ENCODE measurements at regions not wholly inside any gene's neighbourhood (a gene's known extent, or its start where the extent isn't known, plus 50 kb on each side); places are given as distances from the start of the nearest gene placed in this dataset.
"Not testable (repeated sequence)": the region's sequence is repeated elsewhere in the genome, so short reads cannot be mapped to it uniquely, and the experiment has no call there.

DNA sequence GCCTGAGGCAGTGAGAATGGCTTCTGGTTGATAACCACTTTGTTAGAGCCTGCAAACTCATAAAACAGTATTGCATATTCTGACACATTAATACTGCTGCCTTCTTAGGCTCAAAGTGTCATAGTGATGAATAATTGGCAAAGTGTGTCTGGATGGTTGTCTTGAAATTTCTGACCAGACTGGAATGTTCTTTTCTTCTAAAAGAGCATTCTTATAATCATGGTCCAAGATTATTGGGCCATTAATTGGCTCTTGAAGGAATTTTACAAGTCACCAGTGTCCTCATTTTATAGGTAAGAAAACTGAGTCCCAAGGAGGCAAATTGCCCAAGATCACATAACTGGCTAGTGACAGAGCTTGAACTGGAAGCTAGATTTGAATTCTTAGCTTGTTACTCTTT is 111.7 kb downstream of the PCSK1 start:
- no peak overlapping the region for H3K4me3 ChIP-seq (ENCODE audit: low read depth, low read length)
- TF ChIP-seq, protein P1, sequence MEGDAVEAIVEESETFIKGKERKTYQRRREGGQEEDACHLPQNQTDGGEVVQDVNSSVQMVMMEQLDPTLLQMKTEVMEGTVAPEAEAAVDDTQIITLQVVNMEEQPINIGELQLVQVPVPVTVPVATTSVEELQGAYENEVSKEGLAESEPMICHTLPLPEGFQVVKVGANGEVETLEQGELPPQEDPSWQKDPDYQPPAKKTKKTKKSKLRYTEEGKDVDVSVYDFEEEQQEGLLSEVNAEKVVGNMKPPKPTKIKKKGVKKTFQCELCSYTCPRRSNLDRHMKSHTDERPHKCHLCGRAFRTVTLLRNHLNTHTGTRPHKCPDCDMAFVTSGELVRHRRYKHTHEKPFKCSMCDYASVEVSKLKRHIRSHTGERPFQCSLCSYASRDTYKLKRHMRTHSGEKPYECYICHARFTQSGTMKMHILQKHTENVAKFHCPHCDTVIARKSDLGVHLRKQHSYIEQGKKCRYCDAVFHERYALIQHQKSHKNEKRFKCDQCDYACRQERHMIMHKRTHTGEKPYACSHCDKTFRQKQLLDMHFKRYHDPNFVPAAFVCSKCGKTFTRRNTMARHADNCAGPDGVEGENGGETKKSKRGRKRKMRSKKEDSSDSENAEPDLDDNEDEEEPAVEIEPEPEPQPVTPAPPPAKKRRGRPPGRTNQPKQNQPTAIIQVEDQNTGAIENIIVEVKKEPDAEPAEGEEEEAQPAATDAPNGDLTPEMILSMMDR (IDR thresholded peaks at IDR 0.05; ENCODE audit: insufficient read depth, low read depth, low read length) = no peak
- peak; percentile 31 for DNase-seq (ENCODE audit: low read depth)

DNA sequence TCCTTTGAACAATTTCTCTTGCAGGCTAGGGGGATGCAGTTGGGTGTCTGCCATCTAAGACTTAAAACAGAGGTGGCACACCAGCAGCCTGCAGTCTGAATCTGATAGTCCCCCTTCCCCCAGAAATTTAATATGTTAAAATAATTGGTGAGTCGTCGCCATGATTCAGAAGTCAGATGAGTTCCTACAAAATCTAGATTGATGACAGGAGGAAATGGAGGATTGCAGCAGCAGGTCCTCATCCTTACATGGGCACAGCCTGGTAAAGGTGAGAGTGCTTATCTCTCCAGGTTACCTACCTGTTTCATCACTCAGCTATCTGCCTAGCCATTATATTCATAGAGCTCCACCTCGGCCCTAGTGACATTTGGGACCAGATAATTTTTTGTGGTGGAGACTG is 112.3 kb downstream of the PCSK1 start:
- no peak overlapping the region for H3K4me3 ChIP-seq (ENCODE audit: low read depth, low read length)
- TF ChIP-seq, protein P1 (IDR thresholded peaks at IDR 0.05; ENCODE audit: insufficient read depth, low read depth, low read length) = no peak
- DNase-seq (ENCODE audit: low read depth) = no peak

DNA sequence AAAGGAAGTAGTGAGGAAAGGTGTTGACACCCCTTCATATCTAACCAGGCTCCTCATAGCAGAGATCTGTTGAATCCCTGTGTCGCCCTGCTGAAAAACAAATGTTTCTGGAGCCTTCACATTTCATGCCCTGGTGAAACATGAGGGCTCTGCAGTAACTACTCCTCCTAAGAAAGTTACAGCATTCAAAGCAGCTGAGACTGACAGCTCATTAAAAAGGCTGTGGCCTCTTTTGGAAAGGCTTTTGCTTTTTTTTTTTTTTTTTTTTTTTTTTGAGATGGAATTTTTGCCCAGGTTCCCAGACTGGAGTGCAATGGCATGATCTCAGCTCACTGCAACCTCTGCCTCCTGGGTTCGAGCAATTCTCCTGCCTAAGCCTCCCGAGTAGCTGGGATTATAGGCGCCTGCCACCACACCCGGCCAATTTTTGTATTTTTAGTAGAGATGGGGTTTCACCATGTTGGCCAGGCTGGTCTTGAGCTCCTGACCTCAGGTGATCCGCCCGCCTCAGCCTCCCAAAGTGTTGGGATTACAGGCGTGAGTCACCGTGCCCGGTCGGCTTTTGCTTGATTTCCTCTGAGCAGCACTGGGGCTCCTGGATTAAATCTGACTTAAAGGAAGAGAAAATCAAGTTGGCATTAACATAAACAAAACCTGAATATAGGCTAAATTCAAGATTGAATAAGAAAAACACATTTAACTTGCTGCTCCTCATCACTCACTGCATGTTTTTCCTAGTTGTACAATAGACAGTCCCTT is 112.9 kb downstream of the PCSK1 start:
- not testable (repeated sequence) for DNase-seq (ENCODE audit: low read depth); H3K4me3 ChIP-seq (ENCODE audit: low read depth, low read length)

DNA sequence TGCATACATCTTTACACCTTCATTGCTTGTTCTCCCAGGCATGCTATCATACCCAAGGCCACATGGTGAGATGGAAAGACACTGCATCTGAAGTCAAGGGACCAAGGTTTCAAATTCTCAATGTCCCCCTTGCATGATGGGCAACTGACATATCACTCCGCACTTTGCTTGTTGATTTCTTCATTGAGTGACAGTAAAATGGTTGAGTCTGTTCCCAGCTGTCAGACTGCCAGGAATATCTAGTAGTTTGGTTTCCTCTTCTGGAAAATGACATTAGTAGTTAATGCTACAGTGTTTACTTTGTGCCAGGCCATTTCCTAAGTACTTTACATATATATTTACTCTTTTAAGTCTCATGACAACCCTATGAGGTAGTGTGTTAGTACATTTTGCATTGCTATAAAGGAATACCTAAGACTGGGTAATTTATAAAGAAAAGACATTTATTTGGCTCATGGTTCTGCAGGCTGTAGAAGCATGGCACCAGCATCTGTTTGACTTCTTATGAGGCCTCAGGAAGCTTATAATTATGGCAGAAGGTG is 114.4 kb downstream of the PCSK1 start:
- DNase-seq (ENCODE audit: low read depth) = no peak
- TF ChIP-seq, protein P1 (IDR thresholded peaks at IDR 0.05; ENCODE audit: insufficient read depth, low read depth, low read length) = no peak

DNA sequence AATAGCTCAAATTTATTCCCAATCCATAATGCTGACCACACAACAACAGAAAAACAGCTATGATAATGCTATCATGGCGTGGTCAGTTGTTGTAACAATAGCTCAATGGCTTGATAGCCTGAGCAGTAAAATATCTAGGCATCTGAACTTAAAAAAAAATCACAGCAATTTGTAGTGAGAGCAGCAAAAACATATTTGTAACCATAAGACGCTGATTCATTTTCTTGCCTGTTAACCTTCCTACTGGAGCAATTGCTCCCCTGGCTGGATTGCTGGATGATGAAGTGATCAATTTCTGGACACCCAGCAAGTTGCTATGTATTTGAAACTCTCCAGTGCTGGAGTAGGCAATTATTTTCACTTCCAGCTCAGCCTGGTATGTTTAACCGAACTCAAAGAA is 115.1 kb downstream of the PCSK1 start:
- TF ChIP-seq, protein P1 (IDR thresholded peaks at IDR 0.05; ENCODE audit: insufficient read depth, low read depth, low read length) = no peak
- no peak overlapping the region for H3K4me3 ChIP-seq (ENCODE audit: low read depth, low read length)
- DNase-seq (ENCODE audit: low read depth) = no peak

More for the DNA sequence above, 114.4 kb downstream of the PCSK1 start:
- no peak overlapping the region for H3K4me3 ChIP-seq (ENCODE audit: low read depth, low read length)

DNA sequence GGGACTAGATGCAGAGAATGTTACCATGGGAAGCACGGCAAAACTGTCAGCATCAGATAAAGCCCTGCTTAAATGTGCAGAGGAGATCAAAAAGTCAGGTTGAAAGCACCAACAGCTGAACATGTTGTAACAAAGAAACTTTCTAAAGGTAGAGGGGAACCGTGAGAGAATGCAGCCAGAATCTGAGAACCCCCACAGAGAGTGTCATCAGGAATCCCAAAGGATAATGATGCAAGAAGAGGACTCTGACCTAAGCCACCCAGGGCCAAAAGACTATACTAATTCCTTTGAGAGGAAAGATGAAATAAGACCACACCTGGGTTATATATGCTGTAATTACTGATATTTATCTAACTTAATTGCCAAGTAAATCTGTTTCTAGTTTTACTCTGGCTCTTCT is 116.6 kb downstream of the PCSK1 start:
- no peak overlapping the region for H3K4me3 ChIP-seq (ENCODE audit: low read depth, low read length)
- no peak for DNase-seq (ENCODE audit: low read depth)
- TF ChIP-seq, protein P1 (IDR thresholded peaks at IDR 0.05; ENCODE audit: insufficient read depth, low read depth, low read length) = no peak

DNA sequence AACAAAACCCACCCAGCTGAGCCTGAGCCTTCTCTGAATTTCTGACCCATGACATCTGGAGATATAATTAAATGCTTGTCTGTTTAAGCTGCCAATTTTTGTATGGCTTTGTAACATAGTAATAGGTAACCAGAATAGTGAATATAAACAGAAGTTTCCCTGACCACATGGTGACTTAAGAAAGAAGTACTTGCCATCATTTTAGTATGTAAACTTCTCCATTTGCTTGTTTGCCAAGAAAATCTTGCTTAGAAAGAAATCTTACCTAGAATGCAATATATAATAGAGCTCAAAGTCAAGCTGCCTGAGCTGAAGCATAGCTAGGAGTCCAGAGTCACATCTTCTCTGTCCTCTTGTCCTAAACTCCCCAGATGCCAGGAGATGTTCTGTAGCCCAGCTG is 117.0 kb downstream of the PCSK1 start:
- DNase-seq (ENCODE audit: low read depth) = no peak
- TF ChIP-seq, protein P1 (IDR thresholded peaks at IDR 0.05; ENCODE audit: insufficient read depth, low read depth, low read length) = no peak

More for the DNA sequence above, 117.0 kb downstream of the PCSK1 start:
- H3K4me3 ChIP-seq (ENCODE audit: low read depth, low read length) = no peak overlapping the region

Measured in fibroblast of villous mesenchyme (primary cell).